Endothelial cell of umbilical vein (primary cell): ENCODE measurements at regions not wholly inside any gene's neighbourhood (a gene's known extent, or its start where the extent isn't known, plus 50 kb on each side); places are given as distances from the start of the nearest gene placed in this dataset.

Experiments
- BruUV-seq: library from RNA; stranded (reverse); fragments of 400-500 nt; replicated peaks from 2 replicates; lab custom pipeline; 2021; lab: Mats Ljungman, UMichigan
- CTCF ChIA-PET: fragments of 300-600, 350-600 bp; sonication (Branson Sonifier 250); formaldehyde crosslinking; loops from one replicate; lab custom pipeline; 2021; ENCODE audit warnings: antibody characterized with exemption, inconsistent platforms; lab: Charles Lee
- POLR2A ChIA-PET: fragments of 300-600, 350-600 bp; sonication (Branson Sonifier 250); formaldehyde crosslinking; loops from one replicate; lab custom pipeline; 2021; ENCODE audit warnings: antibody characterized with exemption, inconsistent platforms; lab: Charles Lee
- DNase-seq: peaks from one replicate; pipeline ENCODE4 v3.0.0-alpha.2; 2011; ENCODE audit warnings: low read depth, low spot score
- FAIRE-seq: peaks from 2 replicates; lab custom pipeline; 2011; peaks lifted over from hg19 to GRCh38; lab: Jason Lieb, UNC
- H2AFZ ChIP-seq: 2 replicates; pipeline ENCODE4 v1.6.0; 2012; ENCODE audit warnings: low read depth, low read length, control low read depth, inconsistent platforms
- H3K27ac ChIP-seq: 2 replicates; pipeline ENCODE4 v1.5.1; 2011; ENCODE audit warnings: low read depth, mild to moderate bottlenecking, control low read depth, low read length, moderate library complexity; ENCODE audit not compliant: insufficient read depth
- H3K27me3 ChIP-seq, 2 experiments: 2 replicates each; pipeline versions ENCODE4 v1.6.0 to v1.6.1; 2011; ENCODE audit warnings: low read length in 2 of 2, mixed read lengths in 1 of 2; ENCODE audit not compliant: control insufficient read depth in 2 of 2, insufficient read depth in 2 of 2
- H3K36me3 ChIP-seq, 2 experiments: 2 replicates in 1 of 2; 3 replicates in 1 of 2; pipeline ENCODE4 v1.5.1; 2011; ENCODE audit warnings: low read length in 2 of 2, mild to moderate bottlenecking in 1 of 2, moderate library complexity in 1 of 2; ENCODE audit not compliant: control insufficient read depth in 2 of 2, insufficient read depth in 2 of 2; ENCODE audit errors: extremely low read depth in 1 of 2
- H3K4me1 ChIP-seq: 3 replicates; pipeline ENCODE4 v1.5.1; 2011; ENCODE audit warnings: mild to moderate bottlenecking, low read length; ENCODE audit not compliant: control insufficient read depth, insufficient read depth; ENCODE audit errors: extremely low read depth
- H3K4me2 ChIP-seq: 2 replicates; pipeline ENCODE4 v1.6.1; 2011; ENCODE audit warnings: low read length, control low read depth, mixed read lengths; ENCODE audit not compliant: insufficient read depth
- H3K4me3 ChIP-seq, 3 experiments: fragments of 200-600 bp in 1 of 3; sonication (generic), shearing (Covaris generic) in 1 of 3; replicated peaks in 1 of 3; 2 replicates each; pipeline ENCODE4 v1.5.1; 2011 to 2016; ENCODE audit warnings: control low read depth in 3 of 3, low read length in 3 of 3, mild to moderate bottlenecking in 2 of 3, inconsistent platforms in 1 of 3, low read depth in 1 of 3, moderate library complexity in 1 of 3; ENCODE audit not compliant: insufficient read depth in 1 of 3
- H3K79me2 ChIP-seq: 2 replicates; pipeline ENCODE4 v1.6.0; 2012; ENCODE audit warnings: low read length, inconsistent platforms; ENCODE audit not compliant: control insufficient read depth, insufficient read depth
- H3K9ac ChIP-seq: replicated peaks from 2 replicates; pipeline ENCODE3; 2011; ENCODE audit warnings: low read length, control low read depth; ENCODE audit not compliant: insufficient read depth; ENCODE audit errors: extremely low read depth
- H3K9me1 ChIP-seq: replicated peaks from 3 replicates; pipeline ENCODE4 v1.6.0; 2011; ENCODE audit warnings: mild to moderate bottlenecking, low read length; ENCODE audit not compliant: control insufficient read depth, insufficient read depth; ENCODE audit errors: extremely low read depth
- H3K9me3 ChIP-seq: replicated peaks from 2 replicates; pipeline ENCODE4 v1.5.1; 2012; ENCODE audit warnings: low read length, inconsistent platforms; ENCODE audit not compliant: control insufficient read depth, insufficient read depth
- H4K20me1 ChIP-seq: replicated peaks from 2 replicates; pipeline ENCODE3; 2011; ENCODE audit warnings: mild to moderate bottlenecking, low read length; ENCODE audit not compliant: control insufficient read depth, insufficient read depth; ENCODE audit errors: extremely low read depth
- CTCF ChIP-seq, 2 donors: IDR thresholded peaks; 1 replicate in 1 of 2; 2 replicates in 1 of 2; pipeline ENCODE4 v1.5.1; 2011; ENCODE audit warnings: low read length in 2 of 2, mild to moderate bottlenecking in 2 of 2, moderate library complexity in 2 of 2, control low read depth in 1 of 2, inconsistent platforms in 1 of 2, low read depth in 1 of 2; ENCODE audit not compliant: insufficient read depth in 1 of 2; ENCODE audit errors: extremely low read depth in 1 of 2
- EZH2 ChIP-seq: IDR thresholded peaks from 2 replicates; pipeline ENCODE4 v1.6.1; 2012; ENCODE audit warnings: borderline replicate concordance, low read depth, mild to moderate bottlenecking, moderate library complexity, low read length, inconsistent platforms; ENCODE audit not compliant: severe bottlenecking
- FOS ChIP-seq: IDR thresholded peaks from 2 replicates; pipeline ENCODE4 v1.6.1; 2011; ENCODE audit warnings: mild to moderate bottlenecking, low read length, moderate library complexity, borderline replicate concordance; ENCODE audit not compliant: insufficient read depth
- GATA2 ChIP-seq: IDR thresholded peaks from 2 replicates; pipeline ENCODE4 v1.7.0; 2011; ENCODE audit warnings: low read depth, mild to moderate bottlenecking, moderate library complexity, mixed read lengths, low read length; ENCODE audit not compliant: insufficient read length, insufficient read depth
- JUN ChIP-seq: IDR thresholded peaks from 2 replicates; pipeline ENCODE4 v1.6.1; 2011; ENCODE audit warnings: borderline replicate concordance, low read depth; ENCODE audit not compliant: insufficient read length, insufficient read depth
- MAX ChIP-seq: IDR thresholded peaks from 2 replicates; pipeline ENCODE4 v1.6.1; 2011; ENCODE audit not compliant: insufficient read depth, insufficient read length
- MYC ChIP-seq: IDR thresholded peaks from one replicate; pipeline ENCODE4 v1.6.1; 2011; ENCODE audit warnings: mild to moderate bottlenecking, low read depth, low read length
- POLR2A ChIP-seq: IDR thresholded peaks from 2 replicates; pipeline ENCODE4 v1.6.1; 2012; ENCODE audit warnings: low read depth, mild to moderate bottlenecking, control low read depth, low read length
- POLR2AphosphoS5 ChIP-seq: IDR thresholded peaks from 2 replicates; pipeline ENCODE4 v1.6.1; 2012; ENCODE audit warnings: low read depth, mild to moderate bottlenecking, control low read depth, low read length, moderate library complexity; ENCODE audit not compliant: insufficient read depth
- dilution Hi-C: fragments of 300-500 bp; cut with MboI; formaldehyde crosslinking; loops from one replicate; pipeline ENCODE4 v1.15.0; 2019; ENCODE audit warnings: low sequenced_read_pairs; ENCODE audit not compliant: extremely low pct_ligation_motif_present
- intact Hi-C: fragments of 100-400 bp; cut with micrococcal nuclease; formaldehyde crosslinking; loops from one replicate; pipeline ENCODE4 v1.10.0; 2022

GRCh38 chr12:25785134-25785533 lies 173.3 kb upstream of the RASSF8 start:
- no TSS peak for BruUV-seq
- Histone ChIP-seq H4K20me1 (no peaks in the 10 kb centered on the region), H3K9ac (no peak overlapping the region), H2AFZ (peak overlapping the region; percentile 67), H3K36me3 (no peaks in the 10 kb centered on the region), H3K27me3 (no peaks in the 10 kb centered on the region), H3K4me3 (no peak overlapping the region), H3K4me2 (peak overlapping the region; percentile 41), H3K4me1 (peaks cover 37% of the 10 kb centered on the region), H3K79me2 (no peaks in the 10 kb centered on the region), H3K9me1 (no peaks in the 10 kb centered on the region), H3K9me3 (no peaks in the 10 kb centered on the region), H3K27ac (peak overlapping the region; percentile 20)
- intact Hi-C loops = loop anchor here (5.0 kb wide), 1 partner anchor 137 kb away; no protein-coding TSS in a partner anchor
- TF ChIP-seq GATA2 = peak; percentile 87
- no peak for TF ChIP-seq MYC
- TF ChIP-seq EZH2 = no peak
- peak; percentile 46 for TF ChIP-seq MAX
- TF ChIP-seq POLR2A = no peak
- TF ChIP-seq CTCF (IDR thresholded peaks at IDR 0.05; ENCODE audit: extremely low read depth in 1 of 2, insufficient read depth in 1 of 2, low read depth in 1 of 2, low read length in 2 of 2) = no peak
- TF ChIP-seq FOS = peak; percentile 65
- TF ChIP-seq JUN = no peak
- TF ChIP-seq POLR2AphosphoS5 = peak; percentile 51
- DNase-seq (peak; percentile 47), FAIRE-seq (no peak)
- CTCF ChIA-PET = interaction anchor here (1.1 to 1.5 kb wide), 3 partner anchors 175 to 244 kb away, joined by 3 to 6 read pairs (median 4); no protein-coding TSS in a partner anchor
- POLR2A ChIA-PET = no interaction called here
- dilution Hi-C loops = no loop called here
